Stimulated activated memory B cell treated with anti-CD40 and anti-IgM and Interleukin-4, amounts not matched to agents 10 μg/mL and 1 μg/mL and 100 μg/mL, for 72 hours (primary cell): ENCODE measurements at regions not wholly inside any gene's neighbourhood (a gene's known extent, or its start where the extent isn't known, plus 50 kb on each side); places are given as distances from the start of the nearest gene placed in this dataset.

Experiments used
- ATAC-seq: fragments of 150-1000 bp; cut with Tn5 transposase; 2 replicates; pipeline ENCODE4 v1.10.0; 2021
- H3K27ac Mint-ChIP-seq: one replicate; pipeline ENCODE4 v1.8.0; 2022; ENCODE audit warnings: mild to moderate bottlenecking, mixed read lengths
- H3K27me3 Mint-ChIP-seq: one replicate; pipeline ENCODE4 v1.8.0; 2022; ENCODE audit warnings: mixed read lengths
- H3K36me3 Mint-ChIP-seq: one replicate; pipeline ENCODE4 v1.8.0; 2022; ENCODE audit warnings: mixed read lengths
- H3K4me1 Mint-ChIP-seq: one replicate; pipeline ENCODE4 v1.8.0; 2022; ENCODE audit warnings: mixed read lengths
- H3K4me3 Mint-ChIP-seq: one replicate; pipeline ENCODE4 v1.8.0; 2022; ENCODE audit warnings: mild to moderate bottlenecking, moderate library complexity, mixed read lengths
- H3K9me3 Mint-ChIP-seq: one replicate; pipeline ENCODE4 v1.8.0; 2022; ENCODE audit warnings: mixed read lengths

GRCh38 chr6:164124473-164124872 is 710.0 kb downstream of the QKI start:
- Mint-ChIP-seq H3K27me3 (no peaks in the 10 kb centered on the region), H3K4me1 (no peaks in the 10 kb centered on the region), H3K36me3 (no peaks in the 10 kb centered on the region), H3K4me3 (no peak overlapping the region), H3K9me3 (peaks cover 3% of the 10 kb centered on the region), H3K27ac (no peak overlapping the region)
- ATAC-seq, result no peak

- Mint-ChIP-seq H3K27me3 (no peaks in the 10 kb centered on the region), H3K4me1 (no peaks in the 10 kb centered on the region), H3K36me3 (no peaks in the 10 kb centered on the region), H3K9me3 (peaks cover 3% of the 10 kb centered on the region), H3K4me3 (no peak overlapping the region), H3K27ac (no peak overlapping the region)
- ATAC-seq, result peak; percentile 36
Measured at GRCh38 chr6:164122109-164122508, 707.6 kb downstream of the QKI start.

GRCh38 chr6:164121527-164121926 is 707.0 kb downstream of the QKI start:
- H3K4me1 Mint-ChIP-seq, result no peaks in the 10 kb centered on the region
- H3K27me3 Mint-ChIP-seq, result no peaks in the 10 kb centered on the region
- H3K36me3 Mint-ChIP-seq, result no peaks in the 10 kb centered on the region
- H3K27ac Mint-ChIP-seq, result no peak overlapping the region
- no peak for ATAC-seq
- no peak overlapping the region for H3K4me3 Mint-ChIP-seq
- peaks cover 3% of the 10 kb centered on the region for H3K9me3 Mint-ChIP-seq

GRCh38 chr6:164114651-164115050 is 700.1 kb downstream of the QKI start:
- Mint-ChIP-seq H3K36me3 (no peaks in the 10 kb centered on the region), H3K4me3 (no peak overlapping the region), H3K9me3 (no peaks in the 10 kb centered on the region), H3K27ac (no peak overlapping the region), H3K27me3 (peaks cover 16% of the 10 kb centered on the region), H3K4me1 (no peaks in the 10 kb centered on the region)
- no peak for ATAC-seq

GRCh38 chr6:164114051-164114450 is 699.5 kb downstream of the QKI start:
- ATAC-seq, result no peak

GRCh38 chr6:164113637-164114036 is 699.1 kb downstream of the QKI start:
- ATAC-seq, result no peak
- Mint-ChIP-seq H3K9me3 (no peaks in the 10 kb centered on the region), H3K4me1 (no peaks in the 10 kb centered on the region), H3K27me3 (peaks cover 16% of the 10 kb centered on the region), H3K27ac (no peak overlapping the region), H3K36me3 (no peaks in the 10 kb centered on the region), H3K4me3 (no peak overlapping the region)

More at GRCh38 chr6:164114051-164114450, 699.5 kb downstream of the QKI start:
- Mint-ChIP-seq H3K27me3 (peaks cover 16% of the 10 kb centered on the region), H3K4me3 (no peak overlapping the region), H3K36me3 (no peaks in the 10 kb centered on the region), H3K27ac (no peak overlapping the region), H3K9me3 (no peaks in the 10 kb centered on the region), H3K4me1 (no peaks in the 10 kb centered on the region)

- Mint-ChIP-seq H3K4me1 (no peaks in the 10 kb centered on the region), H3K9me3 (no peaks in the 10 kb centered on the region), H3K36me3 (no peaks in the 10 kb centered on the region), H3K27me3 (peaks cover 16% of the 10 kb centered on the region), H3K27ac (no peak overlapping the region), H3K4me3 (no peak overlapping the region)
- no peak for ATAC-seq
Measured at GRCh38 chr6:164109770-164110140, 695.2 kb downstream of the QKI start.

GRCh38 chr6:164108869-164109769 is 694.6 kb downstream of the QKI start:
- no peak for ATAC-seq
- Mint-ChIP-seq H3K27ac (no peak overlapping the region), H3K4me1 (no peaks in the 10 kb centered on the region), H3K9me3 (no peaks in the 10 kb centered on the region), H3K36me3 (no peaks in the 10 kb centered on the region), H3K27me3 (peaks cover 16% of the 10 kb centered on the region), H3K4me3 (no peak overlapping the region)

- Mint-ChIP-seq H3K9me3 (no peaks in the 10 kb centered on the region), H3K36me3 (no peaks in the 10 kb centered on the region), H3K27ac (no peak overlapping the region), H3K4me3 (no peak overlapping the region), H3K27me3 (peaks cover 16% of the 10 kb centered on the region), H3K4me1 (no peaks in the 10 kb centered on the region)
- ATAC-seq, result no peak
Measured at GRCh38 chr6:164108092-164108491, 693.6 kb downstream of the QKI start.

GRCh38 chr6:164107297-164107995 is 692.9 kb downstream of the QKI start:
- Mint-ChIP-seq H3K4me3 (no peak overlapping the region), H3K9me3 (no peaks in the 10 kb centered on the region), H3K27ac (no peak overlapping the region), H3K27me3 (peaks cover 16% of the 10 kb centered on the region), H3K4me1 (no peaks in the 10 kb centered on the region), H3K36me3 (no peaks in the 10 kb centered on the region)
- ATAC-seq, result no peak

- Mint-ChIP-seq H3K4me3 (no peak overlapping the region), H3K27ac (no peak overlapping the region), H3K9me3 (peaks cover 3% of the 10 kb centered on the region), H3K36me3 (no peaks in the 10 kb centered on the region), H3K4me1 (no peaks in the 10 kb centered on the region), H3K27me3 (peaks cover 23% of the 10 kb centered on the region)
- peak; percentile 53 for ATAC-seq
Measured at GRCh38 chr6:164106345-164106769, 691.8 kb downstream of the QKI start.

- Mint-ChIP-seq H3K4me3 (no peak overlapping the region), H3K27me3 (peaks cover 17% of the 10 kb centered on the region), H3K9me3 (peaks cover 3% of the 10 kb centered on the region), H3K36me3 (no peaks in the 10 kb centered on the region), H3K4me1 (no peaks in the 10 kb centered on the region), H3K27ac (no peak overlapping the region)
- ATAC-seq, result no peak
Measured at GRCh38 chr6:164105705-164106104, 691.2 kb downstream of the QKI start.

GRCh38 chr6:164104432-164104831 is 689.9 kb downstream of the QKI start:
- H3K4me1 Mint-ChIP-seq, result no peaks in the 10 kb centered on the region
- no peak overlapping the region for H3K4me3 Mint-ChIP-seq
- peaks cover 3% of the 10 kb centered on the region for H3K9me3 Mint-ChIP-seq
- H3K36me3 Mint-ChIP-seq, result no peaks in the 10 kb centered on the region
- no peak overlapping the region for H3K27ac Mint-ChIP-seq
- H3K27me3 Mint-ChIP-seq, result peaks cover 11% of the 10 kb centered on the region
- ATAC-seq, result no peak

- Mint-ChIP-seq H3K4me1 (no peaks in the 10 kb centered on the region), H3K9me3 (peaks cover 3% of the 10 kb centered on the region), H3K4me3 (no peak overlapping the region), H3K27ac (no peak overlapping the region), H3K36me3 (no peaks in the 10 kb centered on the region), H3K27me3 (peaks cover 11% of the 10 kb centered on the region)
- no peak for ATAC-seq
Measured at GRCh38 chr6:164102693-164103092, 688.2 kb downstream of the QKI start.

GRCh38 chr6:164101859-164102258 is 687.3 kb downstream of the QKI start:
- Mint-ChIP-seq H3K27ac (no peak overlapping the region), H3K4me3 (no peak overlapping the region), H3K4me1 (no peaks in the 10 kb centered on the region), H3K9me3 (peaks cover 3% of the 10 kb centered on the region), H3K27me3 (peaks cover 11% of the 10 kb centered on the region), H3K36me3 (no peaks in the 10 kb centered on the region)
- no peak for ATAC-seq
